Esophagus muscularis mucosa (tissue), 4 donors: ENCODE measurements at regions not wholly inside any gene's neighbourhood (a gene's known extent, or its start where the extent isn't known, plus 50 kb on each side); places are given as distances from the start of the nearest gene placed in this dataset.
"Not testable (repeated sequence)": the region's sequence is repeated elsewhere in the genome, so short reads cannot be mapped to it uniquely, and the experiment has no call there.

ENCODE experiments used
- DNase-seq: peaks from one replicate; pipeline ENCODE4 v3.0.0-alpha.2; 2017; ENCODE audit errors: extremely low spot score
- H3K27ac ChIP-seq, 4 donors: fragments of 200-600 bp; sonication (generic); replicated peaks in 1 of 4; 1 replicate in 3 of 4; 2 replicates in 1 of 4; pipeline ENCODE4 v1.5.1; 2016 to 2019; ENCODE audit warnings: mild to moderate bottlenecking in 1 of 4
- H3K27me3 ChIP-seq, 4 donors: fragments of 200-600 bp; sonication (generic); one replicate each; pipeline versions ENCODE4 v1.5.1 to v1.6.0; 2016 to 2019
- H3K36me3 ChIP-seq, 4 donors: fragments of 200-600 bp; sonication (generic); one replicate each; pipeline ENCODE4 v1.5.1; 2016 to 2019
- H3K4me1 ChIP-seq, 4 donors: fragments of 200-600 bp; sonication (generic); one replicate each; pipeline ENCODE4 v1.5.1; 2016 to 2019
- H3K4me3 ChIP-seq, 4 donors: fragments of 200-600 bp; sonication (generic); 1 replicate in 2 of 4; 2 replicates in 2 of 4; pipeline ENCODE4 v1.5.1; 2016 to 2019; ENCODE audit warnings: mild to moderate bottlenecking in 4 of 4, moderate library complexity in 1 of 4
- H3K9me3 ChIP-seq, 4 donors: fragments of 200-600 bp; sonication (generic); 1 replicate in 3 of 4; 2 replicates in 1 of 4; pipeline ENCODE4 v1.5.1; 2016 to 2019
- CTCF ChIP-seq, 3 experiments: fragments of 200-600 bp in 2 of 3; fragments of 450-650 bp in 1 of 3; sonication (generic) in 2 of 3; IDR thresholded peaks; one replicate each; pipeline ENCODE4 v1.5.1; 2017 to 2019; ENCODE audit warnings: antibody characterized with exemption in 3 of 3, mild to moderate bottlenecking in 2 of 3, moderate library complexity in 1 of 3
- EP300 ChIP-seq: sonication (generic); formaldehyde crosslinking; IDR thresholded peaks from one replicate; pipeline ENCODE4 v1.6.1; 2017; ENCODE audit warnings: antibody characterized with exemption
- POLR2A ChIP-seq: fragments of 450-650 bp; IDR thresholded peaks from one replicate; pipeline ENCODE4 v1.6.1; 2017; ENCODE audit warnings: antibody characterized with exemption, moderate library complexity, mild to moderate bottlenecking, low read depth
- POLR2AphosphoS5 ChIP-seq, 2 donors: sonication (generic); formaldehyde crosslinking; IDR thresholded peaks; one replicate each; pipeline ENCODE4 v1.6.1; 2017; ENCODE audit warnings: antibody characterized with exemption in 2 of 2
- WGBS: methylation state at CpG from one replicate; pipeline ENCODE4 v1.1.5; 2018; 5-methylcytosine and 5-hydroxymethylcytosine counted together
- intact Hi-C: fragments of 100-400 bp; cut with DNase I; formaldehyde crosslinking; loops from one replicate; pipeline ENCODE4 v1.15.1; 2023

- H3K4me1 ChIP-seq, H3K4me3 ChIP-seq, H3K27me3 ChIP-seq, H3K36me3 ChIP-seq, H3K27ac ChIP-seq, DNase-seq, intact Hi-C loops, H3K9me3 ChIP-seq: not testable (repeated sequence)
- WGBS: 79% methylated on average over 5 of the region's 5 CpGs
Measured at GRCh38 chr7:76117306-76117991, 69.5 kb downstream of the MDH2 start.

- WGBS: 81% methylated on average over 8 of the region's 8 CpGs
- DNase-seq, H3K27ac ChIP-seq, H3K4me3 ChIP-seq, H3K36me3 ChIP-seq, H3K27me3 ChIP-seq, H3K4me1 ChIP-seq, H3K9me3 ChIP-seq, intact Hi-C loops: not testable (repeated sequence)
Measured at GRCh38 chr7:76118253-76119036, 70.5 kb downstream of the MDH2 start.

GRCh38 chr7:76121044-76121443, 73.1 kb downstream of the MDH2 start:
- H3K27me3 ChIP-seq: no peaks in the 10 kb centered on the region
- H3K9me3 ChIP-seq: no peaks in the 10 kb centered on the region
- no peaks in the 10 kb centered on the region for H3K4me1 ChIP-seq
- 76% methylated on average over 3 of the region's 3 CpGs for WGBS
- intact Hi-C loops: no loop called here
- H3K36me3 ChIP-seq: no peaks in the 10 kb centered on the region
- DNase-seq: no peak
- TF ChIP-seq CTCF (IDR thresholded peaks at IDR 0.05) (no peak), EP300 (no peak), POLR2A (no peak), POLR2AphosphoS5 (IDR thresholded peaks at IDR 0.05) (no peak)
- no peak overlapping the region for H3K4me3 ChIP-seq
- no peak overlapping the region for H3K27ac ChIP-seq

- intact Hi-C loops: no loop called here
- no peak for DNase-seq
- no peaks in the 10 kb centered on the region for H3K9me3 ChIP-seq
- TF ChIP-seq POLR2AphosphoS5 (IDR thresholded peaks at IDR 0.05) (no peak), EP300 (no peak), CTCF (IDR thresholded peaks at IDR 0.05) (no peak), POLR2A (no peak)
- no peak overlapping the region for H3K4me3 ChIP-seq
- H3K36me3 ChIP-seq: no peaks in the 10 kb centered on the region
- H3K27ac ChIP-seq: no peak overlapping the region
- WGBS: 83% methylated on average over 3 of the region's 3 CpGs
- no peaks in the 10 kb centered on the region for H3K4me1 ChIP-seq
- no peaks in the 10 kb centered on the region for H3K27me3 ChIP-seq
Measured at GRCh38 chr7:76122516-76123239, 74.8 kb downstream of the MDH2 start.

- intact Hi-C loops: no loop called here
- 93% methylated on average over 4 of the region's 4 CpGs for WGBS
- Histone ChIP-seq H3K36me3 (no peaks in the 10 kb centered on the region), H3K4me1 (no peaks in the 10 kb centered on the region), H3K27ac (no peak overlapping the region), H3K4me3 (no peak overlapping the region), H3K27me3 (no peaks in the 10 kb centered on the region), H3K9me3 (no peaks in the 10 kb centered on the region)
- no peak for DNase-seq
- no peak for TF ChIP-seq POLR2AphosphoS5 (IDR thresholded peaks at IDR 0.05)
- TF ChIP-seq CTCF (IDR thresholded peaks at IDR 0.05): no peak
- no peak for TF ChIP-seq POLR2A
- no peak for TF ChIP-seq EP300
Measured at GRCh38 chr7:76123316-76123715, 75.4 kb downstream of the MDH2 start.
